ENCODE measurements at regions not wholly inside any gene's neighbourhood (a gene's known extent, or its start where the extent isn't known, plus 50 kb on each side); places are given as distances from the start of the nearest gene placed in this dataset.

DNA sequence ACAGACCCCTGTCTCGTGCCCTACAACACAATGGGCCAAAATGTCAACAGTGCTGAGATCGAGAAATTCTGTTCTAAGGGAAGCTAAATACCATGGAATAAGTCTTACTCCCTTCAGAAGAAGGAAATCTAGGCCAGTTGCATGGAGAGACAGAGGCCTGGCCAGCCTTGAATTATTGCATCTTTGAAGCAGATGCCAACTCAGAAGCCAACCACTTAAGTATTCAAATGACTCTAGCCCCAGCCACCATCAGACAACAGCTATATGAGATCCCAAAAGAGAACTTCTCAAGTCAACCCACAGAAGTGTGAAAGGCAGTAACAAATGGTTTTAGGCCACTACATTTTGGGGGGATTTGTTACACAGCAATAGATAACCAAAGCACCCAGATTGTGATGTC is 180.1 kb downstream of the ACTL7B start:
- H3K9me3 ChIP-seq: no peaks in the 10 kb centered on the region
- DNase-seq: no peak
- no peaks in the 10 kb centered on the region for H3K4me1 ChIP-seq
- CTCF ChIA-PET: no interaction called here
- TF ChIP-seq, protein P1, sequence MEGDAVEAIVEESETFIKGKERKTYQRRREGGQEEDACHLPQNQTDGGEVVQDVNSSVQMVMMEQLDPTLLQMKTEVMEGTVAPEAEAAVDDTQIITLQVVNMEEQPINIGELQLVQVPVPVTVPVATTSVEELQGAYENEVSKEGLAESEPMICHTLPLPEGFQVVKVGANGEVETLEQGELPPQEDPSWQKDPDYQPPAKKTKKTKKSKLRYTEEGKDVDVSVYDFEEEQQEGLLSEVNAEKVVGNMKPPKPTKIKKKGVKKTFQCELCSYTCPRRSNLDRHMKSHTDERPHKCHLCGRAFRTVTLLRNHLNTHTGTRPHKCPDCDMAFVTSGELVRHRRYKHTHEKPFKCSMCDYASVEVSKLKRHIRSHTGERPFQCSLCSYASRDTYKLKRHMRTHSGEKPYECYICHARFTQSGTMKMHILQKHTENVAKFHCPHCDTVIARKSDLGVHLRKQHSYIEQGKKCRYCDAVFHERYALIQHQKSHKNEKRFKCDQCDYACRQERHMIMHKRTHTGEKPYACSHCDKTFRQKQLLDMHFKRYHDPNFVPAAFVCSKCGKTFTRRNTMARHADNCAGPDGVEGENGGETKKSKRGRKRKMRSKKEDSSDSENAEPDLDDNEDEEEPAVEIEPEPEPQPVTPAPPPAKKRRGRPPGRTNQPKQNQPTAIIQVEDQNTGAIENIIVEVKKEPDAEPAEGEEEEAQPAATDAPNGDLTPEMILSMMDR (IDR thresholded peaks at IDR 0.05; ENCODE audit: insufficient read depth in 1 of 2, low read depth in 1 of 2, low read length in 1 of 2, severe bottlenecking in 1 of 2, unreplicated experiment in 1 of 2): no peak
- no peaks in the 10 kb centered on the region for H3K36me3 Mint-ChIP-seq (ENCODE audit: insufficient read depth, unreplicated experiment)
- no peak overlapping the region for H3K4me3 ChIP-seq (ENCODE audit: low read depth, low read length)
- no peaks in the 10 kb centered on the region for H3K36me3 ChIP-seq (ENCODE audit: control insufficient read depth, insufficient read depth, low read length)
- no peak overlapping the region for H3K4me3 Mint-ChIP-seq (ENCODE audit: unreplicated experiment)
- H3K9me3 Mint-ChIP-seq (ENCODE audit: unreplicated experiment): no peaks in the 10 kb centered on the region
- POLR2A ChIA-PET: no interaction called here
- peaks cover 7% of the 10 kb centered on the region for H3K27me3 Mint-ChIP-seq (ENCODE audit: insufficient read depth, unreplicated experiment)
- intact Hi-C loops (cut with micrococcal nuclease; ENCODE audit: unreplicated experiment): no loop called here
- no TSS peak for BruUV-seq (replicated peaks)
- H3K27ac Mint-ChIP-seq (ENCODE audit: unreplicated experiment): no peak overlapping the region
- no peaks in the 10 kb centered on the region for H3K27me3 ChIP-seq (replicated peaks; ENCODE audit: control insufficient read depth, insufficient read depth, low read length)
- H3K4me1 Mint-ChIP-seq (ENCODE audit: low read depth, unreplicated experiment): no peaks in the 10 kb centered on the region

DNA sequence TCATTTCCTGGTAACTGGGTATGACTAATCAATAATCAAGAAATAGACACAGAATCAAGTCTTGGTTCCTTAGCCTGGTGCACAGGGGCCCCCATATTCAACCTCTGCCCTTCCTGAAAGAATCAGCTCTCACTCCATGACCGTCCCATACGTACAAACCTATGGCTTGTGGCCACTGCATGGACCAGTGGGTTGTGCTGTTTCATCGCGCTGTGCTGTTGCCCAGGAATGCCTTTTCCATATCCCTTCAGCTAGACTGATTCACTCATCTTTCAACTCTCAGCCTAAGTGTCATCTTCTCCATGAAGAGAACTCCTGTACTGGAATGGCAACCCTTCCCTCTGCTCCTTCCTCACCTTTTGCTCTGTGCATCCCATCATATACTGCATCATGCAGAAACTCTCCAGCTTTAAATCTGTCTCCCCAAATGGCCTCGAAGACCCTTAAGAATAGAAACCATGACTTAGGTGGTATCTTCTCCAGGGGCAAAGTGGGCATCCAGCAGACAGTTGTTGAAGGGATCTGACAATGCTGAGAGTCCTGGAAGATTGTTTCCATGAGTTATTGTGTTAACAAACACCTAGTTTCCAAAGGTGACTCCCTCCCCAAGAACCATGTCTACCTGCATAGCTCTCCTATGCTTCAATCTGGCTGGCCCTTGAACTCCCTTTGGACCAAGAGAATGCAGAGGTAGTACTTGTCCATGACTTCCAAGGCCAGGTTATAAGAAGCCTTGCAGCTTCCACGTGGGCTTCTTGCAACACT is 180.8 kb downstream of the ACTL7B start:
- POLR2A ChIA-PET: no interaction called here

GRCh38 chr9:108673386-108673785 is 182.4 kb downstream of the ACTL7B start:
- BruUV-seq (replicated peaks): no TSS peak
- Mint-ChIP-seq H3K27me3 (ENCODE audit: insufficient read depth, unreplicated experiment) (peaks cover 5% of the 10 kb centered on the region), H3K27ac (ENCODE audit: unreplicated experiment) (no peak overlapping the region), H3K36me3 (ENCODE audit: insufficient read depth, unreplicated experiment) (no peaks in the 10 kb centered on the region), H3K4me3 (ENCODE audit: unreplicated experiment) (no peak overlapping the region), H3K4me1 (ENCODE audit: low read depth, unreplicated experiment) (no peaks in the 10 kb centered on the region), H3K9me3 (ENCODE audit: unreplicated experiment) (no peaks in the 10 kb centered on the region)
- H3K9me3 ChIP-seq: no peaks in the 10 kb centered on the region
- H3K27me3 ChIP-seq (replicated peaks; ENCODE audit: control insufficient read depth, insufficient read depth, low read length): no peaks in the 10 kb centered on the region; the same call in 1 of the 2 replicates
- ChIA-PET CTCF (no interaction called here), POLR2A (no interaction called here)
- H3K4me3 ChIP-seq (ENCODE audit: low read depth, low read length): no peak overlapping the region
- H3K36me3 ChIP-seq (ENCODE audit: control insufficient read depth, insufficient read depth, low read length): no peaks in the 10 kb centered on the region
- intact Hi-C loops (cut with micrococcal nuclease; ENCODE audit: unreplicated experiment): no loop called here
- TF ChIP-seq, protein P1 (IDR thresholded peaks at IDR 0.05; ENCODE audit: insufficient read depth in 1 of 2, low read depth in 1 of 2, low read length in 1 of 2, severe bottlenecking in 1 of 2, unreplicated experiment in 1 of 2): no peak
- H3K4me1 ChIP-seq: no peaks in the 10 kb centered on the region
- no peak for DNase-seq

More for the DNA sequence above, 180.8 kb downstream of the ACTL7B start:
- Histone ChIP-seq H3K4me3 (ENCODE audit: low read depth, low read length) (no peak overlapping the region), H3K9me3 (no peaks in the 10 kb centered on the region), H3K27me3 (replicated peaks; ENCODE audit: control insufficient read depth, insufficient read depth, low read length) (no peaks in the 10 kb centered on the region), H3K4me1 (no peaks in the 10 kb centered on the region), H3K36me3 (ENCODE audit: control insufficient read depth, insufficient read depth, low read length) (no peaks in the 10 kb centered on the region)
- peaks cover 7% of the 10 kb centered on the region for H3K27me3 Mint-ChIP-seq (ENCODE audit: insufficient read depth, unreplicated experiment)
- intact Hi-C loops (cut with micrococcal nuclease; ENCODE audit: unreplicated experiment): no loop called here
- DNase-seq: no peak
- CTCF ChIA-PET: no interaction called here
- no peak overlapping the region for H3K4me3 Mint-ChIP-seq (ENCODE audit: unreplicated experiment)
- no peak overlapping the region for H3K27ac Mint-ChIP-seq (ENCODE audit: unreplicated experiment)
- H3K36me3 Mint-ChIP-seq (ENCODE audit: insufficient read depth, unreplicated experiment): no peaks in the 10 kb centered on the region
- TF ChIP-seq, protein P1 (IDR thresholded peaks at IDR 0.05; ENCODE audit: insufficient read depth in 1 of 2, low read depth in 1 of 2, low read length in 1 of 2, severe bottlenecking in 1 of 2, unreplicated experiment in 1 of 2): no peak
- no peaks in the 10 kb centered on the region for H3K4me1 Mint-ChIP-seq (ENCODE audit: low read depth, unreplicated experiment)
- H3K9me3 Mint-ChIP-seq (ENCODE audit: unreplicated experiment): no peaks in the 10 kb centered on the region
- no TSS peak for BruUV-seq (replicated peaks)

Measured in Caco-2 (cell line).